ENCODE measurements at regions not wholly inside any gene's neighbourhood (a gene's known extent, or its start where the extent isn't known, plus 50 kb on each side); places are given as distances from the start of the nearest gene placed in this dataset.

- Mint-ChIP-seq H3K4me1 (peaks cover 11% of the 10 kb centered on the region), H3K27me3 (no peaks in the 10 kb centered on the region), H3K9me3 (peaks cover 35 to 36% of the 10 kb centered on the region in 2 donors), H3K27ac (no peak overlapping the region), H3K4me3 (no peak overlapping the region)
- peak; percentile 35 for ATAC-seq
- no peak for DNase-seq
Observed at GRCh38 chr3:105997800-105998526, 129.2 kb upstream of the CBLB start.

- Mint-ChIP-seq H3K9me3 (peaks cover 35 to 36% of the 10 kb centered on the region in 2 donors), H3K27me3 (no peaks in the 10 kb centered on the region), H3K4me3 (no peak overlapping the region), H3K27ac (no peak overlapping the region), H3K4me1 (peaks cover 19% of the 10 kb centered on the region)
- DNase-seq (no peak), ATAC-seq (no peak)
Observed at GRCh38 chr3:105999856-106000255, 131.0 kb upstream of the CBLB start.

- Mint-ChIP-seq H3K4me3 (no peak overlapping the region), H3K4me1 (peaks cover 13% of the 10 kb centered on the region), H3K27ac (no peak overlapping the region), H3K9me3 (peaks cover 26 to 27% of the 10 kb centered on the region in 2 donors), H3K27me3 (no peaks in the 10 kb centered on the region)
- DNase-seq: no peak
- no peak for ATAC-seq
Observed at GRCh38 chr3:106001923-106002322, 133.1 kb upstream of the CBLB start.

GRCh38 chr3:106004137-106004681 is 135.4 kb upstream of the CBLB start:
- DNase-seq (no peak), ATAC-seq (no peak)
- Mint-ChIP-seq H3K27me3 (no peaks in the 10 kb centered on the region), H3K4me1 (peaks cover 9% of the 10 kb centered on the region), H3K27ac (no peak overlapping the region), H3K9me3 (peaks cover 36 to 37% of the 10 kb centered on the region in 2 donors), H3K4me3 (peak overlapping the region in 1 of 2 donors; percentile 40)

- H3K27ac Mint-ChIP-seq: no peak overlapping the region
- peaks cover 14% of the 10 kb centered on the region for H3K4me1 Mint-ChIP-seq
- H3K4me3 Mint-ChIP-seq: no peak overlapping the region
- no peak for DNase-seq
- no peaks in the 10 kb centered on the region for H3K27me3 Mint-ChIP-seq
- peaks cover 29 to 37% of the 10 kb centered on the region in 2 donors for H3K9me3 Mint-ChIP-seq
- ATAC-seq: no peak
Observed at GRCh38 chr3:106004826-106005225, 136.0 kb upstream of the CBLB start.

- Mint-ChIP-seq H3K4me3 (no peak overlapping the region), H3K4me1 (peaks cover 26% of the 10 kb centered on the region), H3K27ac (no peak overlapping the region), H3K27me3 (no peaks in the 10 kb centered on the region), H3K9me3 (peaks cover 18 to 28% of the 10 kb centered on the region in 2 donors)
- no peak for ATAC-seq
- no peak for DNase-seq
Observed at GRCh38 chr3:106006001-106006400, 137.2 kb upstream of the CBLB start.

GRCh38 chr3:106006571-106006970 is 137.8 kb upstream of the CBLB start:
- ATAC-seq: no peak
- Mint-ChIP-seq H3K4me3 (no peak overlapping the region), H3K4me1 (peaks cover 31% of the 10 kb centered on the region), H3K27me3 (no peaks in the 10 kb centered on the region), H3K9me3 (peaks cover 18 to 28% of the 10 kb centered on the region in 2 donors), H3K27ac (no peak overlapping the region)
- no peak for DNase-seq

GRCh38 chr3:106007512-106007911 is 138.7 kb upstream of the CBLB start:
- Mint-ChIP-seq H3K27me3 (no peaks in the 10 kb centered on the region), H3K4me1 (peaks cover 37% of the 10 kb centered on the region), H3K9me3 (peaks cover 18 to 28% of the 10 kb centered on the region in 2 donors), H3K27ac (no peak overlapping the region), H3K4me3 (no peak overlapping the region)
- no peak for DNase-seq
- no peak for ATAC-seq

- H3K27ac Mint-ChIP-seq: peak overlapping the region in 1 of 2 donors; percentile 62
- no peak overlapping the region for H3K4me3 Mint-ChIP-seq
- H3K9me3 Mint-ChIP-seq: peaks cover 18 to 28% of the 10 kb centered on the region in 2 donors
- peaks cover 44% of the 10 kb centered on the region for H3K4me1 Mint-ChIP-seq
- no peaks in the 10 kb centered on the region for H3K27me3 Mint-ChIP-seq
- DNase-seq: no peak
- ATAC-seq: no peak
Observed at GRCh38 chr3:106008766-106009165, 140.0 kb upstream of the CBLB start.

GRCh38 chr3:106010829-106011228 is 142.0 kb upstream of the CBLB start:
- DNase-seq (no peak), ATAC-seq (peak; percentile 86)
- Mint-ChIP-seq H3K9me3 (peaks cover 23 to 28% of the 10 kb centered on the region in 2 donors), H3K4me1 (peaks cover 48% of the 10 kb centered on the region), H3K27ac (peak overlapping the region; percentile 49 to 92), H3K27me3 (no peaks in the 10 kb centered on the region), H3K4me3 (peak overlapping the region; percentile 35 to 40)

GRCh38 chr3:106013971-106014370 is 145.2 kb upstream of the CBLB start:
- H3K4me1 Mint-ChIP-seq: peaks cover 48% of the 10 kb centered on the region
- H3K4me3 Mint-ChIP-seq: no peak overlapping the region
- peak; percentile 46 for ATAC-seq
- no peak for DNase-seq
- H3K27ac Mint-ChIP-seq: no peak overlapping the region
- no peaks in the 10 kb centered on the region for H3K27me3 Mint-ChIP-seq
- peaks cover 10 to 17% of the 10 kb centered on the region in 2 donors for H3K9me3 Mint-ChIP-seq

- Mint-ChIP-seq H3K4me3 (no peak overlapping the region), H3K27ac (peak overlapping the region in 1 of 2 donors; percentile 59), H3K9me3 (peaks cover 11 to 12% of the 10 kb centered on the region in 2 donors), H3K27me3 (no peaks in the 10 kb centered on the region), H3K4me1 (peaks cover 46% of the 10 kb centered on the region)
- ATAC-seq: no peak
- DNase-seq: no peak
Observed at GRCh38 chr3:106014518-106014917, 145.7 kb upstream of the CBLB start.

GRCh38 chr3:106014971-106015370 is 146.2 kb upstream of the CBLB start:
- Mint-ChIP-seq H3K27me3 (no peaks in the 10 kb centered on the region), H3K4me3 (no peak overlapping the region), H3K27ac (peak overlapping the region in 1 of 2 donors; percentile 59), H3K4me1 (peaks cover 41% of the 10 kb centered on the region), H3K9me3 (peaks cover 8 to 12% of the 10 kb centered on the region in 2 donors)
- no peak for ATAC-seq
- DNase-seq: no peak

- H3K27ac Mint-ChIP-seq: no peak overlapping the region
- no peak for DNase-seq
- peaks cover 8 to 12% of the 10 kb centered on the region in 2 donors for H3K9me3 Mint-ChIP-seq
- no peaks in the 10 kb centered on the region for H3K27me3 Mint-ChIP-seq
- peaks cover 17% of the 10 kb centered on the region for H3K4me1 Mint-ChIP-seq
- H3K4me3 Mint-ChIP-seq: no peak overlapping the region
- no peak for ATAC-seq
Observed at GRCh38 chr3:106018102-106018501, 149.3 kb upstream of the CBLB start.

GRCh38 chr3:106018929-106019550 is 150.2 kb upstream of the CBLB start:
- Mint-ChIP-seq H3K9me3 (peaks cover 8 to 12% of the 10 kb centered on the region in 2 donors), H3K4me3 (no peak overlapping the region), H3K27ac (no peak overlapping the region), H3K27me3 (no peaks in the 10 kb centered on the region), H3K4me1 (peaks cover 10% of the 10 kb centered on the region)
- DNase-seq: no peak
- no peak for ATAC-seq

- ATAC-seq (no peak), DNase-seq (no peak)
- Mint-ChIP-seq H3K4me1 (peaks cover 8% of the 10 kb centered on the region), H3K4me3 (no peak overlapping the region), H3K27ac (no peak overlapping the region), H3K9me3 (peaks cover 0 to 21% of the 10 kb centered on the region in 2 donors), H3K27me3 (no peaks in the 10 kb centered on the region)
Observed at GRCh38 chr3:106022913-106023312, 154.1 kb upstream of the CBLB start.
